NCI-H345 treated with DMSO at 0.1 percent for 48 hours (cell line): ENCODE measurements at regions not wholly inside any gene's neighbourhood (a gene's known extent, or its start where the extent isn't known, plus 50 kb on each side); places are given as distances from the start of the nearest gene placed in this dataset.

Source experiments
- DNase-seq: peaks from one replicate; lab custom pipeline; 2025; ENCODE audit not compliant: unreplicated experiment; lab: John Stamatoyannopoulos, UW

GRCh38 chr2:41900101-41900577 lies 147.7 kb upstream of the PKDCC start:
- no peak for DNase-seq

GRCh38 chr2:41902897-41903296 lies 144.9 kb upstream of the PKDCC start:
- no peak for DNase-seq

GRCh38 chr2:41903474-41904135 lies 144.2 kb upstream of the PKDCC start:
- no peak for DNase-seq

DNA sequence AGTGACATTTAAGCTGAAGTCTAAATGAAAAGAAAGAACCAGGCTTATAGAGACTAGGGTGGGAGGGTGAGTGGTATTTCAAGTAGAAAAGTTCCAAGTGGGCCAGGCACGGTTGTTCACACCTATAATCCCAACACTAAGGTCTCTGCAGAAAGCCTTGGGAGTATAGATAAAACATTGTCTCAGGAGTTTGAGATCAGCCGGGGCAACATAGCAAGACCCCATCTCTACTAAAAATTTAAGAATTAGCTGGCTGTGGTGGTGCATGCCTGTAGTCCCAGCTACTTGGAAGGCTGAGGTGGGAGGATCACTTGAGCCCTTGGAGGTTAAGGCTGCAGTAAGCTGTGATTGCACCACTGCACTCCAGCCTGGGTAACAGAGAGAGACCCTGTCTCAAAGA lies 143.4 kb upstream of the PKDCC start:
- no peak for DNase-seq

DNA sequence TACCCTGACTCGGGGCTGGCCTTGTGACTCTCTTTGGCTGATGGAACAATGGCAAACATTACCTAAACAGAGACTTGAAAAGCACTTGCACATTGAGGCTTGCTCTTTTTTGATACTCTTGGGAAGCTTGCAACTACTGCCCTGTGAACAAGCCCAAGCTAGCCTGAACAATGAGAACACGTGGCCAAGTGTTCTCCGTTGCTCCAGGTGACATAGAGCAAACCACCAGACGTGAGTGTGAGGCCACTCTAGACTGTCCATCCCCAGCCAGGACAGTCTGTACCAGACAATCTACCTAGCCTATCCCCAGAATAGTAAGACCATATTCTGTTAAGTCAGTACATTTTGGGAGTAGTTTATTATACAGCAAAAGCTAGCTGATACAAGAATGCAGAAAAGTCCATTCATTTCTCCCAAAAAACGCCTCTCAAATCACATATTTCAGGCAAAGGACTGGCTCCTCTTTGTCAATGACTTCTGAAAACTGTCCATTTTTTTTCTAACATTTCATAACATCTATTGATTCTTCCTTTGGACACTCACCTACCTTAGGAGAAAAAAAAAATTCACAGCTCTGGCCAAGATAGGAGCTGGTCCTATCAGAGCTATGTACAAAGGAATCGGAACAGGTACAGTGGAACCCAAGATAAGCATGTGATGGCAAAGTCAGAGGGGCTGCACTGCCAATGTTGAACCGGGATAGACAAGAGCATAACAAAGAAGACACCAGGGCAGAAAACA lies 142.1 kb upstream of the PKDCC start:
- DNase-seq = no peak

- no peak for DNase-seq
These were observed 141.5 kb upstream of the PKDCC start for GRCh38 chr2:41906338-41906725.

DNA sequence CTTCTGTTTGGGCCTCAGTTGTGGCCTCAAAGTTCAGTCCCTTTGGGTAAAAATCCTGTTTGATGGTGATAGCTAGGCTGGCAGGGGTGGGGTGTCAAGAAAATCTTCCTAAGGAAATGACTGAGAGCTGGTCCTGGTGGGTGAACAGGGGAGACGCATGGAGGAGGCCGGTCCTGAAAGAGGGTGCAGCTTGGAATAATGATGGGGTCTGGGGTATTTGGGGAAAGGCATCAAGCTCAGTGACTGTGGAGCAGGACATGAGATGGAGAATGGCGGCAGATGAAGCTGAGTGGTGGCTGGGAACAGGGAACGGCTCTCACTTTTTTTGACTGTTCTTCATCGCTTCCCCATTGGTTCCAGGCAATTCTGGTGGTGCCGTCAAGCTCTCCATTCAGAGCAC lies 140.7 kb upstream of the PKDCC start:
- DNase-seq = no peak

DNA sequence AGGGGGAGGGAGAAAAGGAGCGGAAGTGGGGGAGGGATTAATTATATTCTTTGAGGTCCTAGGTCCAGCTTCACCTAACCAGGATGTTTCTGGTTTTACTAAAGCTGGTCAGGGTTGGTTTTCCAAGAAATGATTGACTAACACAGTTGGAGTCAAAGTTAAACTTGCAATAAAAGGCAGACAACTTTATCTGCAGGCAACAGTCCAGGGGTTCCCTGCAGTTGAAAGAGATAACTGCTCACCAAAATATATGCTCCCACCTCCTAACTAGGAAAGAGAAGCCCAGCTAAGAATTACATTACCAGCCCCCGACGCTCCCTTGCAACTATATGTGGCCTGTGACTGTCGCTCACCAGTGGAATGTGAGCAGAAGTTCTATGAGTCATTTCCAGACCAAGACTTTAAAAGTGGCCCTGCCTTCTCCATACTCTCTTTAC lies 140.0 kb upstream of the PKDCC start:
- no peak for DNase-seq

DNA sequence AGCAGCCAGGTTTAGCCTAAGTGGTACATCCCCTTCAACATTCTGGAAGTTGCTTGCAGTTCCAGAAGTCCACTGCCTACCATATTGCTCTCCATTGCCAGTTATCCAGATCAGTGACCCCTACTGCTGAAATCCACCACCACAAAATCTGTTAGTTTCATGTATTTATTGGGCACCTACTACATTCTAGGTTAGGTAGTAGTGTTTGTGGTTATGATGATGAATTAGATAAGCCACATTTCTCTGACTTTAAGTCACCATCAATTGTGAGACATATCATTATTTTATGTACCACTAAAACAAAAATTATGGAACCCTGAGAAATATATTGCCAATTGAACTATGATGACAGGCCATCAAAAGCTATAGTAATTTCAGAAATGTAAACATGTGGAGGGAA lies 139.5 kb upstream of the PKDCC start:
- no peak for DNase-seq

- no peak for DNase-seq
These were observed 138.2 kb upstream of the PKDCC start for GRCh38 chr2:41909584-41909983.

- DNase-seq = no peak
These were observed 137.7 kb upstream of the PKDCC start for GRCh38 chr2:41910126-41910525.

DNA sequence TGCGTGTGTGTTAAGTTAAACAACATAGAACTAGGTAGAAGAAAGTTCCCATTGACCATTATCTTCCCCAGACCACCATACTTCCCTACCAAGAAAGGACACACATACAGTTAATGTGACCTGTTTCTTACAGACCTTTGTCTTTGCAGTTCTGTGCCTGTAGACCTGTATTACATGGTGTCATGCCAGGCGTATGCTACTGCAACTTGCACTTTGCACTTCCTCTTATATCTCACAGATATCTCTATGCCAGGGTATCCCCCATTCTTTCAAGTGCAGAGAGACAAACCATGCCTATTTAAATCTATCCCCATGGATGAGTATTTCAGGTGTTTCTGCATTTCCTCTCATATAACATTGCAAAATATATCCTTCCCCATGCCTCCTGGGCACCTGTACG lies 136.8 kb upstream of the PKDCC start:
- DNase-seq = no peak

- no peak for DNase-seq
These were observed 135.5 kb upstream of the PKDCC start for GRCh38 chr2:41912337-41912736.

DNA sequence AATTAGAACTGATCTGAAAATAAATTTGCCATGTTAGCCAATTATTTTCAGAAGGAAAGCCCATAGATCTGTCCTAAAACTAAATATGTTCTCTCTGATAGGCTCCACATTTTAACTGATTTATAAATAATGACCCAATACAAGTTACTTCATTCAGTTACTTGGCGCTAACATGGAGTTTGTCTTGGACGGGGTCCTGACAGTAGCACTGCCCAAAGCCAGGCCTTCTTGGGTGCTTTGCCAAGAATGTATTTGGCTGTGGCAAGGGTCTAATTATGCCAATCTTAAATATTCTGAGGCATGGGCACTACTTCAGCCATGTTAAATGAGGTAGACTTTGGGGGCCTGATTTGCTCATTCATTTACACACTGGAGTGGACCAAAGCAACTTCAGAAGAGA lies 135.0 kb upstream of the PKDCC start:
- no peak for DNase-seq

GRCh38 chr2:41913311-41913710 lies 134.5 kb upstream of the PKDCC start:
- DNase-seq = no peak

DNA sequence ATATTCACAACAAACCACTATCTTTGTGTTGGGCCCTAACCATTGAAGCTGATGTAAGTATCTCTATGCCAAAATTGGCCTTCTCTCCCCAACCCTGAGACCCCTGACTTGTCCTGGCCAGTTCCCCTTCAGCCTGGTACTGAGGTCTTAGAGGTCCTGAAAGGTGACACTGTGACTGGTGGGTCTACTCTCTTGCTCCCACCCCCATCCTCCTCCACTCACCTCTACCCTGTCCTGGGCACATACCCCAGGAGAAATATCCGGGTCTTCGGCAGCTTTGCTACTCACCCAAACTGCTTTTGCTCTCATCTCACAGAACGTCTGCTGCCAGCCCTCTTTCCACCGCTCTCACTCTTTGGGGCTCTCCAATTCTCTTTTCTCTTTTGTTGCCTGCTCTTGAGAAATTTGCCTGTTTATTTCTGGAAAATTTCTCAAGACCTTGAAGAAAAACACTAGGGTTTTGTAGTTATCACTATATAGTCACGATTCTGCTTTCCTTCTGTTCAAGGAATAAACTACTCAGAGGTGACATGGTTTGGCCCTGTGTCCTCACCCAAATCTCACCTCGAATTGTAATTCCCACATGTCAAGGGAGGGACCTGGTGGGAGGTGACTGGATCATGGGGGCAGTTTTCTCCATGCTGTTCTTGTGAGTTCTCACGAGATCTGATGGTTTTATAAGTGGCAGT lies 133.8 kb upstream of the PKDCC start:
- DNase-seq = no peak

GRCh38 chr2:41914936-41915335 lies 132.9 kb upstream of the PKDCC start:
- DNase-seq = no peak

DNA sequence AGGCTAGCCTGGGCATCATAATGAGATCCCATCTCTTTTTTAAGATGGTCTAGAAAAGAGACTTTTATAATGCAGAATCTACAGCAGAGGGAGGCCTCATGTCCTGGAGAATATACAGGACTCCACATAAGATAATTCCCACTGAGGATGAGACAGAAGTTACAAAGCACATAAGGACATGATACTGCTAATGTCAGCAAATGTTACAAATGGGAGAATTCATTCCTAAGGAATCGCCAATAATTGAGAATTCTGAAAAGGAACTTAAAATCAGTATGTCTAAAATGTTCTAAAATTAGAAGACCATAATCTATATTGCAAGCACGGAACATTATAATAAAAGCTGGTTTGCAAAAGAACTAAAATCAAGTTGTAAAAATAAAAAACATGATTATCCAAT lies 131.6 kb upstream of the PKDCC start:
- DNase-seq = no peak

GRCh38 chr2:41917587-41917986 lies 130.2 kb upstream of the PKDCC start:
- DNase-seq = no peak

DNA sequence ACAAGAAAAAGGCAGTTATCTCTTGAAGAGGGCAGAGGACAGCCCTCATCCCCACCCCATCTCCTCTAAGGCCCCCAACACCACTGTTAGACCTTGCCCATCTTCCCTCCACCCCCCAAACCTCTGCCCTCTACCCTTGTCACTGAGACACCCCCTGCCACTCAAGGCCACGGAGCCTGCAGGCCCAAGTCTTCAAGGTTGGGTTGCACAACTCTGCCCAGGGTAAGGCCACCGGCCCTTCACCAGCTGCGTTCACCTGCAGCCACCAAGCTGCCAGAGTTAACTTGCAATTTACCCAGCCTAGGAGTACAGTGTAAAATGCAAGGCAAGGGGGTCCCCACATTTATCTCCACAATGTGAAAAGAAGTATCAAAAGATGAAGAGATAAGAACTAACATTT lies 128.7 kb upstream of the PKDCC start:
- DNase-seq = no peak

GRCh38 chr2:41920181-41920580 lies 127.6 kb upstream of the PKDCC start:
- no peak for DNase-seq

GRCh38 chr2:41920812-41921211 lies 127.0 kb upstream of the PKDCC start:
- DNase-seq = no peak
